ENCODE measurements at regions not wholly inside any gene's neighbourhood (a gene's known extent, or its start where the extent isn't known, plus 50 kb on each side); places are given as distances from the start of the nearest gene placed in this dataset.

GRCh38 chr12:43665091-43665490, 93.5 kb downstream of the PUS7L start:
- H3K4me3 ChIP-seq (replicated peaks; ENCODE audit: low read depth, low read length): no peak overlapping the region
- no peak for TF ChIP-seq CTCF (IDR thresholded peaks at IDR 0.05; ENCODE audit: low read length, missing control alignments)
- no peak for DNase-seq (ENCODE audit: low read depth)

- no peak for DNase-seq (ENCODE audit: low read depth)
- TF ChIP-seq CTCF (IDR thresholded peaks at IDR 0.05; ENCODE audit: low read length, missing control alignments): no peak
- H3K4me3 ChIP-seq (replicated peaks; ENCODE audit: low read depth, low read length): no peak overlapping the region
Observed at GRCh38 chr12:43662736-43663135, 95.9 kb downstream of the PUS7L start.

- no peak for TF ChIP-seq CTCF (IDR thresholded peaks at IDR 0.05; ENCODE audit: low read length, missing control alignments)
- H3K4me3 ChIP-seq (replicated peaks; ENCODE audit: low read depth, low read length): no peak overlapping the region
- peak; percentile 39 for DNase-seq (ENCODE audit: low read depth)
Observed at GRCh38 chr12:43655586-43655985, 103.0 kb downstream of the PUS7L start.

- no peak for TF ChIP-seq CTCF (IDR thresholded peaks at IDR 0.05; ENCODE audit: low read length, missing control alignments)
- no peak overlapping the region for H3K4me3 ChIP-seq (replicated peaks; ENCODE audit: low read depth, low read length)
- no peak for DNase-seq (ENCODE audit: low read depth)
Observed at GRCh38 chr12:43653917-43654316, 101.9 kb upstream of the ADAMTS20 start.

GRCh38 chr12:43653289-43653915, 101.4 kb upstream of the ADAMTS20 start:
- H3K4me3 ChIP-seq (replicated peaks; ENCODE audit: low read depth, low read length): no peak overlapping the region
- no peak for TF ChIP-seq CTCF (IDR thresholded peaks at IDR 0.05; ENCODE audit: low read length, missing control alignments)
- DNase-seq (ENCODE audit: low read depth): no peak

GRCh38 chr12:43648636-43649035, 96.6 kb upstream of the ADAMTS20 start:
- no peak for TF ChIP-seq CTCF (IDR thresholded peaks at IDR 0.05; ENCODE audit: low read length, missing control alignments)
- DNase-seq (ENCODE audit: low read depth): no peak

GRCh38 chr12:43638806-43639205, 86.8 kb upstream of the ADAMTS20 start:
- TF ChIP-seq CTCF (IDR thresholded peaks at IDR 0.05; ENCODE audit: low read length, missing control alignments): no peak
- no peak for DNase-seq (ENCODE audit: low read depth)
- H3K4me3 ChIP-seq (replicated peaks; ENCODE audit: low read depth, low read length): no peak overlapping the region

More at GRCh38 chr12:43648636-43649035, 96.6 kb upstream of the ADAMTS20 start:
- H3K4me3 ChIP-seq (replicated peaks; ENCODE audit: low read depth, low read length): no peak overlapping the region
